T47D (cell line): ENCODE measurements at regions not wholly inside any gene's neighbourhood (a gene's known extent, or its start where the extent isn't known, plus 50 kb on each side); places are given as distances from the start of the nearest gene placed in this dataset.

Experiments used
- DNase-seq, 2 experiments: peaks; one replicate each; pipeline versions ENCODE4 v3.0.0 to v3.0.0-alpha.2; 2011 to 2012; ENCODE audit warnings: low read depth in 1 of 2, low spot score in 1 of 2
- JUND ChIP-seq: IDR thresholded peaks from 2 replicates; pipeline ENCODE4 v1.6.1; 2012; ENCODE audit warnings: low read depth
- in situ Hi-C: cut with HindIII; loops from 2 replicates; pipeline ENCODE4 v1.10.0; 2016; ENCODE audit warnings: low sequenced_read_pairs, low pct_unique_long_range_greater_than_20kb

- peak; percentile 24 to 30 for DNase-seq
- in situ Hi-C loops, result no loop called here
- TF ChIP-seq JUND, result no peak
These were observed 217.2 kb upstream of the MKLN1 start for GRCh38 chr7:131110297-131111080.

- no peak for TF ChIP-seq JUND
- DNase-seq, result no peak
- in situ Hi-C loops, result no loop called here
These were observed 216.5 kb upstream of the MKLN1 start for GRCh38 chr7:131111081-131111576.

GRCh38 chr7:131111792-131112191 is 215.9 kb upstream of the MKLN1 start:
- no peak for DNase-seq
- in situ Hi-C loops, result no loop called here
- no peak for TF ChIP-seq JUND

- no peak for DNase-seq
- no peak for TF ChIP-seq JUND
These were observed 215.2 kb upstream of the MKLN1 start for GRCh38 chr7:131112431-131112830.

GRCh38 chr7:131115340-131115739 is 212.3 kb upstream of the MKLN1 start:
- no peak for DNase-seq
- in situ Hi-C loops, result no loop called here
- TF ChIP-seq JUND, result no peak

More at GRCh38 chr7:131112431-131112830, 215.2 kb upstream of the MKLN1 start:
- in situ Hi-C loops, result no loop called here

DNA sequence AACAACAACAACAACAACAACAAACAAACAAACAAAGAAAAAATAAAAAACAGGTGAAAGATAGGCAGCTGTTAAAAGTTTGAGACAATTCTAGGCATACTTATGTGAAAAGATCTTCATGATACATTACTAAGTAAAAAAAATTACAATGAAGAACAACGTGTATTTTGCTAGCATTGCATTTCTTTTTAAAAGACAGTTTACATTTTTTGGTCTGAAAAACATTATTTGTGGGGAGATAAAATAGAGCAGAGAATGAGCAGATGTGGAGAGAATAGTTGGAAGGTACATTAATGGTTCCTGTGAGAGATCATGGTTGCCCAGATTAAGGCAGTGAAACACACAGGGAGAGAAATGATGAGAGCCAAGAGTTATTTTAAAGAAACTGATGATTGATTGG is 210.2 kb upstream of the MKLN1 start:
- no peak for DNase-seq
- TF ChIP-seq JUND, result no peak
- in situ Hi-C loops, result no loop called here

- no peak for TF ChIP-seq JUND
- DNase-seq, result no peak
- in situ Hi-C loops, result no loop called here
These were observed 208.3 kb upstream of the MKLN1 start for GRCh38 chr7:131119381-131119780.

GRCh38 chr7:131122394-131122793 is 205.3 kb upstream of the MKLN1 start:
- DNase-seq, result no peak
- in situ Hi-C loops, result no loop called here
- TF ChIP-seq JUND, result no peak

DNA sequence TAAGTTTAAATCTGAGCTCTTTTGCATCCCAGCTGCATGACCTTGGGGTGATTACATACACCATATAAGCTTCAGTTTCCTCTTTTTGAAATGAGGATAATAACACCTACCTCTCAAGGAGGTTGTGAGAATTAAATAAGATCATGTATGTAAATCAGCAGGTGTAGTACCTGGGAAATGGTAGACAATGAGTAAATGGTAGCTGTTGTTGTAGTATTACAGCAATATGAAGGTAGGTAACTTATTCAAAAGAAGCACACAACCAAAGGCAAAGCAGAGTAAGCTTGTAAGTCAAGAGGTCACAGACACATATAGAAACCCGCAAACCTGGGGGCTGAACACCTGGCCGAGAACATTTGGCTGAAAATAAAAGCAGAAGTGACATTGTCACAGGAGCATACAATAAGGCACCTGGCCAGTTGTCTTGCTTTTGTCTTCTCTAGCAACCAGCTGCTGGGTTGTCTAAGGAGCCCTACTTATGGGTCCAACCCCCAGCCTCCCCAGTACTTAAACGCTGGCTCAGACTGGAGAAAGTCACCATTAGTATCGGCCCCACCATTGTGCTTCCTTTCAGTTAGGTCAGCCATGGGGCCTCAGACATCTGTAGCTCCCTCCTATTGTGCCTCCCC is 203.6 kb upstream of the MKLN1 start:
- in situ Hi-C loops, result no loop called here
- no peak for TF ChIP-seq JUND
- no peak for DNase-seq

DNA sequence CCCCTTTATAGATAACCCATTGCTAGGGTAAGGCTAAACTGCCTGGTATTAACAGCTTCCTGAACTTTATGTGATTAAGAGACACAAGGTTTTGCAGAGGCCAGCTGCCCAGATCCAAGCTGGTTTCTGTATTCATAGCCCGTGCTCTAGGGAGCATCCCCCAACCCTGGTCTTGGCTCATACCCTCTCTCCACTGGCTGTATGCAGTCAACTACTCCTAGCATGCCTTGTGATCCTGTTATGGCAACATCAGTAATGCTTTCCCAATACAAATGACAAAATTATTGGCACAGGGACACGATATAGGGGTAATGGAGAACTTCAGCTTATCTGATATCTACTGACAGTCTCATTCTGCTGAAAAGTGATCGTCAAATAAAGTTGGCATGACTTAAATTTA is 202.8 kb upstream of the MKLN1 start:
- TF ChIP-seq JUND, result no peak
- in situ Hi-C loops, result no loop called here
- DNase-seq, result no peak

GRCh38 chr7:131130324-131130723 is 197.4 kb upstream of the MKLN1 start:
- no peak for TF ChIP-seq JUND
- DNase-seq, result no peak
- in situ Hi-C loops, result no loop called here

DNA sequence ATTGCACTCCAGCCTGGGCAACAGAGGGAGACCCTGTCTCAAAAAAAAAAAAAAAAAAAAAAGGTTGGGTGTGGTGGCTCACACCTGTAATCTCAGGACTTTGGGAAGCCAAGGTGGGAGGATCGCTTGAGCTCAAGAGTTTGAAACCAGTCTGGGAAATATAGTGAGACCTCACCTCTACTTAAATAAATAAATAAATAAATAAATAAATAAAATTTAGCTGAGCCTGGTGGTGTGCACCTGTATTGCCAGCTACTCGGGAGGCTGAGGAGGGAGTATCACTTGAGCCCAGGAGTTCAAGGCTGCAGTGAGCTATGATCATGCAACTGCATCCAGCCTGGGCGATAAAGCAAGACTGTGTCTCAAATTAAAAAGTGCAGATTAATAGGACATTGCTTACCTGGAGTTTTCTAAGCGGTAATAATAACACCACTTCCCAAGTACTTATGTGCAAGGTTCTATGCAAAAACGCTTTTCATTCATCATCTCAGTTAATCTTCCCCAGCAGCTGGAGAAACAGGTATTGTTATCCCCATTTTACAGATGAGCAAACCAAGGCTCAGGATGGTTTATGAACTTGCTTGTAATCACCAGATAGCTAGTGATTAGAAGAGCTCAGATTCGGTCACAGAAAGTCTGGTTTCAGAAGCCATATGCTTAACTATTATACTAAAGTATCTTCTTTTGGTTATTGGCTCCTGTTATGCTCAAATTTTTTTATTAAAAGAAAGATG is 196.5 kb upstream of the MKLN1 start:
- DNase-seq, result no peak
- no peak for TF ChIP-seq JUND
- in situ Hi-C loops, result no loop called here
